ENCODE measurements at regions not wholly inside any gene's neighbourhood (a gene's known extent, or its start where the extent isn't known, plus 50 kb on each side); places are given as distances from the start of the nearest gene placed in this dataset.

DNA sequence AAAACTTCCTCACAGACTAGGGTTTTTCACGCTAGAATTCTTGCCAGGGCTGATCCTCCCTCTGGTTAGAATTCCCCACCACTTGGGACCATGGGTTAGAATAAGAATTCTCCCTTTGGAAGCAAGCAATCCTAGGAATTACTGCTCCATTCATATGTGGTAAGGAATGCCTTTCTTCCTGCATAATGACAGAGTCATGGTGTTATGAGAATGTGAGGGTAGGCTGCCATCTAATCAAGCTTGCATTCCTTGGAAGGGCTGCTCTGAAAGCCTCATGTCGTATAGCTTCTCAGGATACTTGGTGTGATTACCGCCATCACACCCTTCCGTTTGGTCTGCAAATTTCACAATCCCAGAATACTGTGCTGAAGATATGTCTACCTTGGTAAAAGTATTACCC, 1282.4 kb upstream of the PIK3C3 start:
- no peak overlapping the region for H2AFZ ChIP-seq (ENCODE audit: low read depth, low read length)
- H3K79me2 ChIP-seq (ENCODE audit: control insufficient read depth, insufficient read depth, low read length) = no peaks in the 10 kb centered on the region
- H3K4me1 ChIP-seq (ENCODE audit: control insufficient read depth, extremely low read depth, insufficient read depth, low read length) = no peaks in the 10 kb centered on the region
- BruUV-seq (replicated peaks) = no TSS peak
- H3K27ac ChIP-seq (ENCODE audit: insufficient read depth, low read depth, low read length) = no peak overlapping the region
- no peak overlapping the region for H3K4me3 ChIP-seq (replicated peaks in 1 of 3; ENCODE audit: insufficient read depth in 1 of 3, low read depth in 1 of 3, low read length in 3 of 3)
- no peaks in the 10 kb centered on the region for H3K36me3 ChIP-seq (ENCODE audit: control insufficient read depth in 2 of 2, extremely low read depth in 1 of 2, insufficient read depth in 2 of 2, low read length in 2 of 2)
- dilution Hi-C loops (cut with MboI; ENCODE audit: extremely low pct_ligation_motif_present, low sequenced_read_pairs) = no loop called here
- peaks cover 4% of the 10 kb centered on the region for H3K9me3 ChIP-seq (replicated peaks; ENCODE audit: control insufficient read depth, insufficient read depth, low read length)
- no peak for TF ChIP-seq POLR2AphosphoS5 (IDR thresholded peaks at IDR 0.05; ENCODE audit: insufficient read depth, low read depth, low read length)
- no peak for TF ChIP-seq GATA2 (IDR thresholded peaks at IDR 0.05; ENCODE audit: insufficient read depth, insufficient read length, low read depth, low read length)
- TF ChIP-seq EZH2 (IDR thresholded peaks at IDR 0.05; ENCODE audit: borderline replicate concordance, low read depth, low read length, severe bottlenecking) = no peak
- TF ChIP-seq MYC (IDR thresholded peaks at IDR 0.05; ENCODE audit: low read depth, low read length) = no peak
- TF ChIP-seq POLR2A (IDR thresholded peaks at IDR 0.05; ENCODE audit: low read depth, low read length) = no peak
- TF ChIP-seq, protein P1, sequence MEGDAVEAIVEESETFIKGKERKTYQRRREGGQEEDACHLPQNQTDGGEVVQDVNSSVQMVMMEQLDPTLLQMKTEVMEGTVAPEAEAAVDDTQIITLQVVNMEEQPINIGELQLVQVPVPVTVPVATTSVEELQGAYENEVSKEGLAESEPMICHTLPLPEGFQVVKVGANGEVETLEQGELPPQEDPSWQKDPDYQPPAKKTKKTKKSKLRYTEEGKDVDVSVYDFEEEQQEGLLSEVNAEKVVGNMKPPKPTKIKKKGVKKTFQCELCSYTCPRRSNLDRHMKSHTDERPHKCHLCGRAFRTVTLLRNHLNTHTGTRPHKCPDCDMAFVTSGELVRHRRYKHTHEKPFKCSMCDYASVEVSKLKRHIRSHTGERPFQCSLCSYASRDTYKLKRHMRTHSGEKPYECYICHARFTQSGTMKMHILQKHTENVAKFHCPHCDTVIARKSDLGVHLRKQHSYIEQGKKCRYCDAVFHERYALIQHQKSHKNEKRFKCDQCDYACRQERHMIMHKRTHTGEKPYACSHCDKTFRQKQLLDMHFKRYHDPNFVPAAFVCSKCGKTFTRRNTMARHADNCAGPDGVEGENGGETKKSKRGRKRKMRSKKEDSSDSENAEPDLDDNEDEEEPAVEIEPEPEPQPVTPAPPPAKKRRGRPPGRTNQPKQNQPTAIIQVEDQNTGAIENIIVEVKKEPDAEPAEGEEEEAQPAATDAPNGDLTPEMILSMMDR (IDR thresholded peaks at IDR 0.05; ENCODE audit: extremely low read depth in 1 of 2, insufficient read depth in 1 of 2, low read depth in 1 of 2, low read length in 2 of 2) = no peak
- TF ChIP-seq FOS (IDR thresholded peaks at IDR 0.05; ENCODE audit: borderline replicate concordance, insufficient read depth, low read length) = no peak
- no peak overlapping the region for H3K4me2 ChIP-seq (ENCODE audit: insufficient read depth, low read length)
- no peak overlapping the region for H3K9ac ChIP-seq (replicated peaks; ENCODE audit: extremely low read depth, insufficient read depth, low read length)
- FAIRE-seq (no peak), DNase-seq (ENCODE audit: low read depth, low spot score) (no peak)
- POLR2A ChIA-PET = no interaction called here
- H3K9me1 ChIP-seq (replicated peaks; ENCODE audit: control insufficient read depth, extremely low read depth, insufficient read depth, low read length) = no peaks in the 10 kb centered on the region
- no peaks in the 10 kb centered on the region for H4K20me1 ChIP-seq (replicated peaks; ENCODE audit: control insufficient read depth, extremely low read depth, insufficient read depth, low read length)
- no peaks in the 10 kb centered on the region for H3K27me3 ChIP-seq (ENCODE audit: control insufficient read depth in 2 of 2, insufficient read depth in 2 of 2, low read length in 2 of 2)
- intact Hi-C loops (cut with micrococcal nuclease) = no loop called here
- CTCF ChIA-PET = no interaction called here

Measured in endothelial cell of umbilical vein (primary cell).